GM11168 (cell line): ENCODE measurements at regions not wholly inside any gene's neighbourhood (a gene's known extent, or its start where the extent isn't known, plus 50 kb on each side); places are given as distances from the start of the nearest gene placed in this dataset.

Source experiments
- in situ Hi-C: fragments of 300-500 bp; cut with MboI; formaldehyde crosslinking; loops from one replicate; pipeline ENCODE4 v1.12.0; 2022; ENCODE audit warnings: low sequenced_read_pairs; ENCODE audit not compliant: unreplicated experiment

DNA sequence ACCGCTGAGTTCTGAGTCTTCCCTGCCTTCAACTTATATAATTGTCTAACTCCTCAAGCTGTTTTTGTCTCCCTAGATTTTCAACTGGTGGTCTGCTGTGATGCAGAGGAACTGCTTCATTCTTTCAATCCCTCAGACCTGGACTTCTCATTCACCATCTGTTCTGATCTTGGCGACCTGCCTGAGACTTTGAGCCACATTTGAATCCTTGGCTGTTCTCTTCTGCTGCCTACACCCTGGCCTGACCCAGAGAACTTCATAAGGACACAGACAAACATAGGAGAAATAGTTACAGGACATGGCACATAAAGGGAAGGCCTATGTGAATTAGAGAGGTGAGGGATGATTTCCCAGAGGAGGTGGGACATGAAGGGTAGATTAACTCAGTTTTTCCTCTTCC, 326.7 kb downstream of the PTEN start:
- in situ Hi-C loops = no loop called here

DNA sequence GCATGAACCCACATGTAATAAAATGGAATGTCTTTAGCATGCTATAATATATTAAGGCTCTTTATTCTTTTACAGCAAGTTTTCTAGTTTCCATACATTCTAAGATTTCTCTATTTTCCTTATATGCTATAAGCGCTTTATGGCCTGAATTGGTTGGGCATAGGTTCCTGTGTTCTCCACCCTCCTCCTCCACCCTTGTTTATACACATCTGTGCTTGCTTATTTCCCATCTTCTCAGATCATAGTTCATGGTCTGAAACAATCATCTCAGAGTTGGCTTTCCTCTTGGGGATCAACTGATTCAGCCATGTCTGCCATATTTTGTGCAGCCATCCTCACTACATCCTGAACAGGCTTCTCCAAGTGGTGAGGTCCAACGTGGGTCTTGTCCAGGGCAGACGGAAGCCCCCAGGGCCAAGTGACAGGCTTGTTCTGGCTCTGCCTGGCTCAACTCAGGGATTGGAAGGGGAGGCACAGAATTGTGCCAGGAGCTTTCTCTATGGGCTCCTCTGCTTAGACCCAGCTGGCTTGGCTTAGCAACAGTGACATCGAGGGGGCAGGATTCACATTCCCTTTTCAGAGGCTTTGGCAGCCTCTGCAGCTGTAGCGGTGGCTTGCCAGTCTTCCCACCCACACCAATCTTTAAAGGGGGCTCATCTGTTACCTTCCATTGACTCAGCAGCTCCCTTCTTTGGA, 327.3 kb downstream of the PTEN start:
- in situ Hi-C loops = no loop called here

DNA sequence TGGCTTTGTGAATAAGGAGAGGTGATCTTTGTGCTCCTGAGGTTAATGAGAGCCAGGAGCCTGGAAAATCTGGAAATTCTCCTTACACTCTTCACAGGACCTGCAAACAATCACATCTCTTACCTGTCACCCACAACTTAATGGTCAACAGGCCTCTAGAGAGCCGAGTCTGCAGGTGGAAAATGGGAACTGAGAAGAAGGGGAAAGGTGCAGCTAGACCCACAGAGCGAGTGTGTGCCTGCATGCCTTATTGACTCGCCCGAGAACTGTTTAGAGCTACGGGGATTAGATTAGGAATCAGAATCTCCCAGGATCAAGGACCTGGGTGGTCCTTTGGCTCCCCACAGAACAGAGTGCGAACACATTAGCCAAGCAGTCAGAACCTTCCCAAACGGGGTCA, 329.6 kb downstream of the PTEN start:
- in situ Hi-C loops = no loop called here

DNA sequence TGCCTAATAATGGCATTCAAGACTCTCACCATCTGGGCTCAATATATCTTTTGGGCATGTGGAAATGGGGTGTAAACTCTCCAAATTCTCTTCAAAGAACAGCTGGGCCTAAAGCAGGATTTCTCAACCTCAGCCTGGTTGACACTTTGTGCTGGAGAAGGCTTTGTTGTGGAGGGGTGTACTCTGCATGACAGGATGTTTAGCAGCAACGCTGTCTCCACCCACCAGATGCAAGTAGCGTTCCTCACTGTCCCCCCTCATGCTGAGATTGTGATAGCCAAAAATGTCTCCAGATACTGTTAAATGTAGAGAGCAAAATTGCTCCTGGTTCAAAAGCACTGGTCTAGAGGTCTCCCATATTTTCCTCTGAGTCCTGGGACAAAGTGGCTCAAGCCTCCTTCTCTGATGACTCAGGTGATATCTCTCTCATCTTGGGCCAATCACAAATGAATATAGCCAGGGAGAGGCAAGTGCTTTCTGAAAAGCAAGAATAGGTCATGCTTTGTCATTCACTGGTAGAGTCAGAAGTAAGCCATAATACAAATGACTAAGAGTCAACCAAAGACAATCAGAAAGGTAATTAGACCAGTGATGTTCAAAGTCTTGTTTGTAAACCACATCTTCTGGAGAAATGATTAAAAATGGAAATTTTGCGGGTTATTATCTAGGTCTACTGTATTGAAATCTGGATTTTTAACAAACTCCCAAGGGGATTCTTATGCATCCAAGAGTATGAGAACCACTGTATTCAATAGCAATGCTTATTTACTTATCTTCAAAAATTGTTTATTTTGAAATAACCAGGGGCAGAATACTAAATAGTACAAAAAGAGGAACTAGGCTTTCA, 330.8 kb downstream of the PTEN start:
- in situ Hi-C loops = no loop called here

DNA sequence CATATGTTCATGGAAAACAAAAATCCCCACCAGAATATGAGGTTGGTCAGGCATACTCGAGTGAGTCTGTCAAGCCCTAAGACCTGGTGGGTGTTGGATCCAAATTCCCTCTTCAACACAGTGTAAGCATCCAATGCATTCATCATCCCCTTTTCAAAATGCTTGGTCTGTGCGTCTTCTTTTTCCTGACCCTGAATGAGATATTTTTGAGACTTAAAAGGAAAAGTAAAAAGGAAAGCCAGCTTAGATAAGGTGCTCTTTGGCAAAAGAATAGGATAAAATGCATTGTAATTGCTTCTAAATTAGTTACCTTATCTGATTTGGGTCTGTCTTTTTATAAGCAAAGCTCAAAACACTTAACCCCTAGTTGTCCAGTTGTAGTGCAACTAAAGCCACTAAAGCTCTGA, 331.5 kb downstream of the PTEN start:
- in situ Hi-C loops = no loop called here

DNA sequence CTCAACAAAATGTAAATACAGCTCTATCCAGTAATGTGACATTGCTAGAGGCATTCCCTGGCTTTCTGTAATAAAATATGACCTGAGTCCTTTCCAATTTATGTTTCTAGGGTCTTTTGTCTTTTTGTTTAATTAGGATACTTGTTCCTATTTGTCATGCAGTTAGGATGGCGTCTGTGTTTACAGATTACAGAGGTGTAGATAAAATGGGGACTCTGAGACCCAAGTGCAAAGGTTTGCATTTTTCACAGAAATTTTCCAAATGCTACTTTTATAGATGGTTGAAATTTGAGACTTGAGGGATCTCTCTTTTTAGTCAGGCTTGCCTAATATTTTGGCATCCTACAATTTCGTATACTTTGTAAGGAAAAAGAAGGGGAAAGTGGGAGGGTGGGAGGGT, 332.4 kb downstream of the PTEN start:
- in situ Hi-C loops = no loop called here

DNA sequence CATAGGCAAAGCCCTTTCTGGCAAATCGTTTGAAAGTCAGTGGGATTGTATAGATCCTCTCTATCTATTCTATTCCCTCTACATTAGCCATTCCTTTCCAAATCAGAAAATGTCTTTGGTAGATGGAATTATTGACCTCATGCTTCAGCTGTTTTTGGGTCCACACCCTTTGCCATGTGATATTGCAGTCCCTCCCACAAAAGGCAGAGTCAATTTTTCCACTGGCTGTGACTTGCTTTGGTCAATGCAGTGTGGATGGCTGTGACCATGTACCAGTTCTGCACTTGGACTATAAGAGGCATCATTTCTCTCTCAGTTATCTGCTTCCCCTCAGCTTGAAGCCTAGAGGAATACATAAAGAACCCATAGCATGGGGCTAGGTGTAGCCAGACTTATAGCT, 332.9 kb downstream of the PTEN start:
- in situ Hi-C loops = no loop called here

DNA sequence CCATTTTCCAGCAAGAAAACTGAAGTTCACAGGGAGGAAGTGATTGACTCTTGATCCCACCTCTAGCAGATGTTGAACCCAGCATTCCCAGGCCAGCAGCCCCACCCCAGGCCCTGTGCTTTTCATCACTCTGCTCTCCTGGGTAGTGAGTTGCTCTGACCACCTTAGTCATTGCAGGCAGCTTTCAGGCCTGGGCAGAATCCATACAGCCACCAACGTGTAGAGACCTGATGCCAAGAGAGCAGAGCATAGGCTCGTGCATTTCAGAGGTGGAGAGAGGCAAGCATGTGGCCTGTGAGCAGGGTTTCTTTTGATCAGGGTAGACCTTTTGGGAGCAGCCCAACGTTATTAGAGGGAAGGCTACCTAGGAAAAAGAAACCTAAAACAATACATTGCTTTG, 334.6 kb downstream of the PTEN start:
- in situ Hi-C loops = no loop called here

DNA sequence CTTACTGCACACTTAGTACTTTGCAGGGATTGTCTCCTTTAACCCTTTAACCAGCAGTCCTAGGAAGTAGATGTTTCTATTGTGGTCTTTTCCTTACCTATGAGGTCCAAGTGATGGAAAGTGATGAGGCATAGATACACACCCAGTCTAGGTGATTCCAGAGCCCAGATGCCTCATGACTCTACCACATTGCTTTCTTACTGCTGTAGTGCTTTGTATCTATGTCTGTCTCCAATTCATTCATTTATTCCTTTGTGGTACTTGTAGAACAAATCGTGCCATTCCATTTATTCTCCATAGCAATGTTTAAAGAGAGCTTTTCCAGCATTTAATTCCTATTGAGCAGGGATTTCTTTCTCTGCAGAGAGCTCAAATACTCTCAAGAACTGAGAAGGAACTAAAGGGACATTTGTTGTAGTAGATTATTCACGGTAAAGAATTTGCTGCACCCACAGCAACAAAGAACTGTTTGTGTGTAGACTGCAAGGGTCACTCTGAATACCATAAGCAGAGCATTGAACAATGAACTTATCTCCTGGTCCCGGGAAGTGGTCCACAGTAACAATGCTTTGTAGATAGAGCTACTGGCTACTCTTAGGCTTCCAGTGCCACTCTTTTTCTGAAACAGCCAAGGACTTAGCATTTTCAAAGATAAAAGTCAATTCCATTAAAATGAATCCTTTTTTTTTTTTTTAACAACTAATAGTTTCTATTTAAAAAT, 337.0 kb downstream of the PTEN start:
- in situ Hi-C loops = no loop called here

DNA sequence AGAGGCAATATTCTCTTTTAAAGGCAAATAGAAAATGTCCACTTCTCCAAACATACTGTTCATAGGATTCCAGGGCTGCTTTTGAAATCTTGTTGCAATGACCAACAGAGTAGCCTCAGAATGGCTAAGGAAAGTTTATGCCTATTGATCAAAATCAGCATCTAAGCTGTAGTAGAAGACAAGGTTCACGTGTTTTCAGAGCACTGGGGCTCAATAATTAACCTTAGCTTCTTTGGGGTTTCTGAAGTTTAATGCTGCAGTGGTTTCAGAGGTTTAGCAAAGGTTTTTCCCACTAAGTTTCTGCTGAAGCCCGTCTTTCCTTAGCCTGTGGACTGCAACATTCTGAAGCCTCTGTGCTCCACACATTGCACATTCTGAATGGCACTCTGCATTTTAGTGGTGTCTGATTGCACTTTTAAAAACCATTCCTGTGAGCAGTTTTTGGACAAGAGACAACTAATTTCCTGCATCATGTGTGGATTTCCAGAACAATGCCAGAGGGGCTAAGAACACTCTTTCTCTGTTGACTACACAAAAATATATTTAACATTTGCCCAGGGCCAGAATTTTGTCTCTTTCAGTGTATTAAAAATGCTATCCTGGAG, 342.5 kb downstream of the PTEN start:
- in situ Hi-C loops = no loop called here

DNA sequence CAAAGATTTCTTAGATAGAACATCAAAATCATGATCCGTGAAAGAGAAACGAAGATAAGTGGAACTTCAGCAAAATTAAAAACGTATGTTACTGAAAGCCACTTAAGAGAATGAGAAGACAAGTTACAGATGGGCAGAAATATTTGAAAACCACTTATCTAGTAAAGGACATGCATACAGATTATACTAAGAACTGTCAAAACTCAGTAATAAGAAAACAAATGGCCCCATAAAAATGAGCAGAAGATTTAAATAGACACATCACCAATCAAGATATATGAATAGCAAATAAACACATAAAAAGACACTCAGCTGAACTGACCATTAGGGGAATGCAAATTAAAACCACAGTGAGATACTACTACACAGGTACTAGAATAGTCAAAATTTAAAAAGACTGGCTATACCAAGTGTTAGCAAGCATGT, 343.7 kb downstream of the PTEN start:
- in situ Hi-C loops = no loop called here

DNA sequence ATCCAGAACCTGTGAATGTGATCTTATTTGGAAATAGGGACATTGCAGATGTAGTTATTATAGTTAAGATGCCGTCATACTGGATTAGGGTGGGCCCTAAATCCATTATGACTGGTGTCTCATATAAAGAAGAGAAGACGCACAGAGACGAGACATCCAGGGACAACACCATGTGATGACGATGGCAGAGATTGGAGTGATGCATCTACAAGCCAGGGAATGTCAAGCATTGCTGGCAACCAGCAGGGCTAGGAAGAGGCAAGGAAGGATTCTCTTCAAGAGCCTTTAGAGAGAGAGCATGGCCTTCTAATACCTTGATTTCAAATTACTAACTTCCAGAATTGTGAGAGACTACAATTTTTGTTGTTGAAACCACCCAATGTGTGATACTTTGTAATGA, 345.8 kb downstream of the PTEN start:
- in situ Hi-C loops = no loop called here

DNA sequence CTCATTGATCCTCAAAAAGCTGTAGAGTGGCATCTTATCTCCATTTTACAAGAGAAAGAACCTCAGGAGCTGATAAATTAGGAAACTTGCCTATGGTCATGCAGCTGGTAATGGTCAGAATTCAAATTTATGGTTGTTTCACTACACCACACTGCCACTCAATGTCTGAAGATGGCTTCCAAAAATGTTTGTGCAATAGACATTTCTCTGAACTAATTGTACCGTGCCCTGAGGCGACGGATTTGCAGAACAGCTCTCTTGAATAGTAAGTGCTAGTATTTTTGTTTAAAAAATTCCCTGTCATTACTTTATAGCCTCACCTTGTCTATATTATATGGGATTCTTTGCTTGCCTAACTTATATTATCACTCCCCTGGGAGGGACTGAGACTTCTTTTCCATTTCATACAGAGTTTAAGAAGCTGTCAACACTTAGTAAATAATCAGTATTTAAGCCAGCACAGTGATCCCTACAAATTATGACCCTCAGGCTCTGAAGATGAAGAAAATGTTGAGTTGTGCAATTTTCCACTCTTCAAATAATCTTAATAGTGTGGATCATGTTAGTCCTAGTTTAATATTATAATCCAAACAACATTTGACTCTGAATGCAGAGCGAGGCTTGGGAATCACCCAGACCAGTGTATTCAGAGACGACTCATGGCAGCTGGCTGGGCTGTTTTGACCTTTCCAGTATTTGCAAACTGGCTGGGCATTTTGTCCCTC, 346.6 kb downstream of the PTEN start:
- in situ Hi-C loops = no loop called here

DNA sequence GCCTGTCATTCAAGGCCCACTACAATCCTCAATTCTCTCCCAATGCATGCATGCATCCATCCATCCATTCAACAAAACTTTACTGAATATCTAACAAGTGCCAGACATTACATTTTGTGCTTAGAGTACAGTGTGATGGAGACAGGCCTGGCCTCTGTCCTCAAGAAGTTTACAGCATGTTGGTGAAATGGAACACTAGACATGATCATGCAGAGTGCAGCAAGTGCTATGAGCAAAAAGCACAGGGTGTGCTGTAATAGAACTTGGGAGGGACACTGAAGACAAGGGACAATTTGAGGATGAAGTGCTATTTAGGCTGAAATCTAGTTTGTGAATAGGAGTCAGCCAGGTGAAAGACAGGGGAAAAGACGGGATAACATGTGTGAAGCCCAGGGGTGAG, 347.8 kb downstream of the PTEN start:
- in situ Hi-C loops = no loop called here

DNA sequence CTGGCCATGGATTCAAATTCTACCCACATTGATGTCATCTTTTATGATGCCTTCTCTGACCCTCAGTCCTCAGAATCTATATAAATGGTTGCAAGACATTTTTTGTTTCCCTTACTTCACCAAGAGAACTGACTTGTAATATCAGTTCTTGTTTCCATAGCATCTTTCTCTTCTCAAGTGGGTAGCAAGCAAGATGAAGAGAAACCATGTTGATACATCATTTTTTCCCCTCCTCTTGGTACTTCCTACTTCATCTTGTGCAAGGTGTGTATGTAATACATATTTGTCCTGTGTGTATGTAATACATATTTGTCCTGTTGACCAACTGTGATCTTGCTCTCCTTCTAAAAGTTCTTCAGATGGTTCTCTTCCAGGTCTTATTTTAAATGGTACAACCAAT, 348.6 kb downstream of the PTEN start:
- in situ Hi-C loops = no loop called here

DNA sequence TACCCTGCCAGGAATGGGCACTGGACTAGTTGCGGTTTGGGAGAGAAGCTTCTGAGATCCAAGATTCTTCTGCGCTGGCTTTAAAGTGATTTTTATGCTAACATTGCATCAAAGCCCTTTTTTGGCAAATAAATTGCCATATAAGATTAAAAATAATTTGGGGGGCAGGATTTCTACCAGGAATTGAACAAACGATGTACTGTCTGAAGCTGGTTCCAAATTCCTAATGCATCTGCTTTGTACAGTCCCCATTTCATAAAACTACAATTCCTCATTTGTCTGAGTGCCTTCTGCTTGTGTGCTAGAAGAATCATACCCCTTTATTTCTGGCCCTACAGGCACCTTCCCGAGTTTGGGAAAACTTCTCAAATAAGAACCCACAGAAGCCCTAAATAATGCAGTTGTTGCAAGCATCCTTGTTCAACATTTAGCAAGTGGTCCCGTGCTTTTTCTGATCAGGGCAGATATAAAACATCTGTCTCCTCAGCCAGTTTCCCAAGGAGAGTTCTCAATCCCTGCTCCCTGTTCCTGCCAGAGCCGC, 349.7 kb downstream of the PTEN start:
- in situ Hi-C loops = no loop called here

DNA sequence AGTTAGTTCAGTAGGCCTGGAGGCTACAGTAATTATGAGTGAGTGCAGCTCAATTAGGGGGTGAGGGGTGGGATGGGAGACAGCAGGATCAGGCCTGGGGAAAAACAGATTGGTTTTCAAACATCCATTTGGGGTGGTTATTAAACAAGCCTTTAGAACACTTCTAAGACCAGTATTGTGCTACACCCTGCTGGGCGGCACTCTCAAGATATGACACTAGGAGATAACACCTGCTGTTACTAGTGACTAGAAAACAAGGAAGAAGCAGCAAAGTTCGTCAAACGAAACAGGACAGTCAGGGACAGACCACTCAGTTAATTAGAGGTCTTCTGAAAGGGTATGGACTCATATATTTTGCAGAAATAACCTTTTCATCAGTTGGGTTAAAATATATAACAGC, 353.6 kb downstream of the PTEN start:
- in situ Hi-C loops = no loop called here

DNA sequence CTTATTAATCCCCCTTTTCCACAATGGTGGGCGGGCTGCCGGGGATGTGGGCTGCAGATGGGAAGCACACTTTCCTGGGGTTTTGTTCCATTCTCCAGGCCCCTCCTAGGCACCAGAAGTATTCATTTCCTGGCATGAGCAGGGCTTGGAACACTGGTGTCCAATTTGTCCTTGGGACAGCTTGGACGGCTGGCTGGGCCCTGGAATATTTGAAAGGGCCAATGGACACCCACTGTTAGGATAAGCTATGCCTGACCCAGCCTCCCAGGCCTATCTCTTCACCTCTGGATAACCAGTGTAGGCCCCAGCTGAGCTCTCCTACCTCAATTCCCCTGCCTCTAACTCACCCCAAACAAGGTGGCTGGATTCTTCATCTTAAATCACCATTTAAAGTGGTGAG, 354.9 kb downstream of the PTEN start:
- in situ Hi-C loops = no loop called here

DNA sequence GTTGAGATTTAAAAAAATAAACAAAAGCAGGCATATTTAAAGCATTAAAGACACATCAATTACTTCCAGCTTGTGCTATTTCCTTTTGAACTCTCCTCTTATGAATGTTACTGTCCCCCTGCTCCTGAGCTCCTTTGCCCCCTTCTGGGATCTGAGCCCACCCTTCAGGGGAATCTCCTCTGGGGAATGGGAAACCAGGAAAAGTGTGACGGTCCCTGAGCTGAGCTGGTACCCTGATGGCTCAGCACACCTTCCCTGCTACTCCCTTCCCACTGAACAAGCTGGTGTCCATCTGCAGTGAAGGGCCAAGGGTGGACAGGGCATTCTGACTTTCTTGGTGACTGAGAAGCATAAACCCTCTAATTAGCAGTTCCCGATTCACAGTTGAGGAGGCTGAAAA, 356.3 kb downstream of the PTEN start:
- in situ Hi-C loops = no loop called here
